Stimulated activated naive CD8-positive, alpha-beta T cell treated with anti-CD3 and anti-CD28 coated beads, Interleukin-15, amount 100 ng/mL, for 72 hours (primary cell): ENCODE measurements at regions not wholly inside any gene's neighbourhood (a gene's known extent, or its start where the extent isn't known, plus 50 kb on each side); places are given as distances from the start of the nearest gene placed in this dataset.

ENCODE experiments used
- ATAC-seq: fragments of 150-1000 bp; cut with Tn5 transposase; 2 replicates; pipeline ENCODE4 v1.10.0; 2021; ENCODE audit warnings: mild to moderate bottlenecking, moderate library complexity
- DNase-seq, 2 donors: peaks; one replicate each; pipeline ENCODE4 v3.0.0; 2021 to 2022
- H3K27ac Mint-ChIP-seq, 2 donors: one replicate each; pipeline ENCODE4 v1.8.0; 2022; ENCODE audit warnings: mild to moderate bottlenecking in 2 of 2, mixed read lengths in 2 of 2, moderate library complexity in 2 of 2
- H3K27me3 Mint-ChIP-seq: one replicate; pipeline ENCODE4 v1.8.0; 2022; ENCODE audit warnings: mixed read lengths
- H3K4me1 Mint-ChIP-seq: one replicate; pipeline ENCODE4 v1.8.0; 2022; ENCODE audit warnings: mild to moderate bottlenecking, mixed read lengths
- H3K4me3 Mint-ChIP-seq, 2 donors: one replicate each; pipeline ENCODE4 v1.8.0; 2022; ENCODE audit warnings: mild to moderate bottlenecking in 2 of 2, mixed read lengths in 2 of 2, moderate library complexity in 1 of 2
- H3K9me3 Mint-ChIP-seq, 2 donors: one replicate each; pipeline ENCODE4 v1.8.0; 2022; ENCODE audit warnings: mixed read lengths in 2 of 2

DNA sequence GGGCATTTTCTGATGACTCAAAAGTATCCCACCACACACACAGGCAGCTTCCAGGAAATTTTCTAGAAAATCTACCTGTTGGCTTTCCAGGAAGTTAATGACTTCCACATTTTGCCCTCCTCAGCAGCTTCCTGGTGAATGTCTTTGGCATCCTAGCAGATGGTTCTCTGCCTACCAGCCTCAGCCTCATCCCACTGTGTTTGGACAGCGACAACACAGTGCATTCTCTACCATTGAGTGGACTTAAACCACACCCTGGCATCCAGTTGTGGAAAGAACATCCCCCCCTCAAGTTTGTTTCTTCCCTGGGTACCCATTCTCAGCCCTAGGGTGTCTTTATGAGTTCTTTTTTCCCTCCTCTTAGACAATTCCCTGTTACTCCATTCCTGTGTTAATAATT is 50.8 kb upstream of the GADL1 start:
- no peak for DNase-seq
- H3K4me1 Mint-ChIP-seq, result peaks cover 12% of the 10 kb centered on the region
- ATAC-seq, result no peak
- H3K9me3 Mint-ChIP-seq, result peaks cover 0 to 13% of the 10 kb centered on the region in 2 donors
- H3K4me3 Mint-ChIP-seq, result no peak overlapping the region
- H3K27ac Mint-ChIP-seq, result peak overlapping the region in 1 of 2 donors; percentile 44
- H3K27me3 Mint-ChIP-seq, result no peaks in the 10 kb centered on the region

DNA sequence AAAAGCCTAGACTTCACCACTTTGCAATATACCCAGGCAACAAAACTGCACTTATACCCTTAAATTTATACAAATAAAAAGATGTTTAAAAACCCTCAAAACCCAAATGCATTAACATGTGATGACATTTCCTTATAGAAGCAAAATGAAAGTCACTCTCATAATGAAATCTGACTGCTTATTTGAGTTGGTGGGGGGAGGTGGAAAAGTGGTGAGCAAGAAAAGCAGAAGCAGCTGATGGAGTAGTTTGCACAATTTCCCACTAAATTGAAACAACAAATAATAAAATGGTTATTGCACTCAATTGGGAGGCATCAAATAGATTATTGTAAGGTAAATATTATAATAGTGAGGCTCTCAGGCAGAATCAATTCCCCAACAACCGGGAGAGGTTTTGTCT is 54.0 kb upstream of the GADL1 start:
- no peaks in the 10 kb centered on the region for H3K4me1 Mint-ChIP-seq
- DNase-seq, result no peak
- no peaks in the 10 kb centered on the region for H3K9me3 Mint-ChIP-seq
- H3K27me3 Mint-ChIP-seq, result peaks cover 7% of the 10 kb centered on the region
- no peak for ATAC-seq
- no peak overlapping the region for H3K4me3 Mint-ChIP-seq
- no peak overlapping the region for H3K27ac Mint-ChIP-seq

DNA sequence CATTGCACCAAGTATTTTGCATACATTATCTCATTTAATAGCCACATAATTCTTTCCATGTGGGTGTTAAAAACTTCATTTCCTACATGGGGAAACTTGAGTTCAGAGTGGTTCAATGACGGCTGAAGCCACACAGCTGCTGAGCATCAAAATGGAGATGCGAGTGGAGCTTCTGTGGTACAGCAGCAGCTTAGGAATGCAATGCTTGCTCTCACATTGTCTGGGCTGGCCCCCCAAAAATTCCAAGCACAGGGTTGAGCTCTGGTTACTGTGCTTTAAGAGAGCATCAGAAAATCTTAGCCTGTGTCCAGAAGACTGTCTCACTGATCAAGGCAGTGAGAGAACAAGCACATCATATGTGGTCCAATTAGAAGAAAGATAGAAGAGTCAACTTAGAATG is 57.4 kb upstream of the GADL1 start:
- DNase-seq, result no peak
- Mint-ChIP-seq H3K27me3 (peaks cover 12% of the 10 kb centered on the region), H3K4me3 (no peak overlapping the region), H3K4me1 (no peaks in the 10 kb centered on the region), H3K9me3 (no peaks in the 10 kb centered on the region), H3K27ac (no peak overlapping the region)
- no peak for ATAC-seq

DNA sequence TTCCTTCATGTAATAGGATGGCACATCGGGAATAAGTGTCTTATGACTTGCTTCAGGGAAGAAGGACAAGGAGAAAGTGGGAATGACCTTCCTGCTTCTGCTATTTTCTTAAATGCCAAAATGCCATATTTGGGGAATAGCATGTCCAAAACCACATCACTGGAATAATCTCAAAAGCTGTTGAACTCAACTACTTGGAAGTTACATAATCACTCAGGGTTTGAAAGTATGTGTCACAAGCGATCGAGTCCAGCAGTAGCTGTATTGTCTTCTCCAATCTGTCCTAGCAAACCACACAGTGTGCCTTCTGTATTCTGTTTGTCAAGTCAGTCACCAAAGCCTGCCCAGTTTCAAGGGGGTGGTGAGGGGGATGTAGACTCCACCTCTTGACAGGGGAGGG is 58.3 kb upstream of the GADL1 start:
- ATAC-seq (no peak), DNase-seq (no peak)
- no peak overlapping the region for H3K4me3 Mint-ChIP-seq
- peaks cover 12% of the 10 kb centered on the region for H3K27me3 Mint-ChIP-seq
- no peaks in the 10 kb centered on the region for H3K4me1 Mint-ChIP-seq
- no peaks in the 10 kb centered on the region for H3K9me3 Mint-ChIP-seq
- no peak overlapping the region for H3K27ac Mint-ChIP-seq

DNA sequence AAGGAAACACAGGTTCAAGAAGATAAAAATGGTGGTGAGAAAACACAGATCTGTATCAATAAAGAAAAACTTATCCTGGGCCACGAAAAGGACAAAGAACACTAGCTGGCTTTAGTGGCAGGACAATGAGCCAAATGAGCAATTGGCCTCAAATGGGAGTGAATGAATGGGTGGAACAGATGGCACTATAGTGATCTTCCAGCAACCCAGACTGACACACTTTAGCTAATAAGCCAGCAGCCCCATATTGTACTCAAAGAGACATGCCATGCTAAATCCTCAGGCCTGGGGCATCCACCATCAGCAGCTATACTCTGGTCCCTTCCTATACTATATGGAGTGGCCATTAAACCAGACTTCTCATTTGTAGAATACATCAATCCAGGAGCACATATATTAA is 60.0 kb upstream of the GADL1 start:
- Mint-ChIP-seq H3K27ac (no peak overlapping the region), H3K9me3 (peaks cover 8 to 14% of the 10 kb centered on the region in 2 donors), H3K4me1 (no peaks in the 10 kb centered on the region), H3K4me3 (no peak overlapping the region), H3K27me3 (peaks cover 12% of the 10 kb centered on the region)
- DNase-seq, result no peak
- no peak for ATAC-seq

DNA sequence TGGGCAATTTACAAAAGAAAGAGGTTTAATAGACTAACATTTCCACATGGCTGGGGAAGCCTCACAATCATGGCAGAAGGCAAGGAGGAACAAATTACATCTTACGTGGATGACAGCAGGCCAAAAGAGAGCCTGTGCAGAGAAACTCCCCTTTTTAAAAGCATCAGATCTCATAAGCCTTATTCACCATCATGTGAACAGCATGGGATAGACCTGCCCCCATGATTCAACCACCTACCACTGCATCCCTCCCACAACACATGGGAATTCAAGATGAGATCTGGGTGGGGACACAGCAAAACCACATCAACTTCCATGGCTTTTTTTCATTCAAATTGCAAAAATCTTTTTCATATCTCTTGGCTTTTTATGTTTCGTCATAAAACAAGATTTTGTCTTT is 67.6 kb upstream of the GADL1 start:
- no peak overlapping the region for H3K4me3 Mint-ChIP-seq
- peaks cover 20% of the 10 kb centered on the region for H3K27me3 Mint-ChIP-seq
- H3K4me1 Mint-ChIP-seq, result peaks cover 10% of the 10 kb centered on the region
- DNase-seq, result no peak
- no peak overlapping the region for H3K27ac Mint-ChIP-seq
- H3K9me3 Mint-ChIP-seq, result peaks cover 8 to 16% of the 10 kb centered on the region in 2 donors
- ATAC-seq, result no peak

DNA sequence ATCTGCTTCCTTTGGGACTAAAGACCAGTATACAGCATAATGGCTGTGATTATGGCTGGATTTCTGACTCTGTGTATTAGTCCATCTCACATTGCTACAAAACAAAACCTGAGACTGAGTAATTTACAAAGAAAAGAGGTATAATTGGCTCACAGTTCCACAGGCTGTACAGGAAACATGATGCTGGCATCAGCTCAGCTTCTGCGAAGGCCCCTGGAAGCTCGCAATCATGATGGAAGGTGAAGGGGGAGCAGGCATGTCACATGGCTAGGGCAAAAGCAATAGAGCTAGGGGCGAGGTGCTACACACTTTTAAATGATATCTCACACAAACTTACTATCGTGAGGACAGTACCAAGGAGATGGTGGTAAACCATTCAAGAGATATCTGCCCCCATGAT is 68.0 kb upstream of the GADL1 start:
- peaks cover 8 to 16% of the 10 kb centered on the region in 2 donors for H3K9me3 Mint-ChIP-seq
- H3K27me3 Mint-ChIP-seq, result peaks cover 20% of the 10 kb centered on the region
- DNase-seq (no peak), ATAC-seq (no peak)
- H3K4me1 Mint-ChIP-seq, result peaks cover 10% of the 10 kb centered on the region
- no peak overlapping the region for H3K4me3 Mint-ChIP-seq
- no peak overlapping the region for H3K27ac Mint-ChIP-seq

DNA sequence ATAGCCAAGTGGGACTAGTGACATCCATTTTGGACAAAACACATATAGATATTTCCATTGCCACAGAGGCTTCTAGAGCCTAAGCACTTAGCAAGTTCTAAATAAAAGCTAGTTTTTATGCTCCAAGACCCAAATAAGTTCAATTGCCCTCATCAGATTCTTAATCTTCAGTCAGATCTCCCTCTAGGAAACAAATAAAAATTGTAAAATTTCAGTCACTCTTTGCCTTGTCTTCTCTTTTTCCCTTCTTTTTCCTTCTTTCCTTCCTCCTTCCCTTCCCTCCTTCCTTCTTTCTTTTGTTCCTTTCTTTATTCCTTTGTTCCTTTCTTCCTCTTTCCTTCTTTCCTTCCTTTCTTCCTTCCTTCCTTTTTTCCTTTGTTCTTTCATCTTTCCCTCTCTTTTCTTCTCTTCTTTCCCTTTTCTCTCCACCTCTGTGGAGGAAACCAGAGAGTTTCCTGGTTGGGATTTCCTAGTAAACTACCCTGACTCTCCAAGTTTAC is 68.8 kb upstream of the GADL1 start:
- Mint-ChIP-seq H3K27ac (peak overlapping the region in 1 of 2 donors; percentile 77), H3K4me3 (no peak overlapping the region), H3K9me3 (peaks cover 7 to 14% of the 10 kb centered on the region in 2 donors), H3K27me3 (peaks cover 20% of the 10 kb centered on the region), H3K4me1 (peaks cover 10% of the 10 kb centered on the region)
- DNase-seq (no peak), ATAC-seq (no peak)

DNA sequence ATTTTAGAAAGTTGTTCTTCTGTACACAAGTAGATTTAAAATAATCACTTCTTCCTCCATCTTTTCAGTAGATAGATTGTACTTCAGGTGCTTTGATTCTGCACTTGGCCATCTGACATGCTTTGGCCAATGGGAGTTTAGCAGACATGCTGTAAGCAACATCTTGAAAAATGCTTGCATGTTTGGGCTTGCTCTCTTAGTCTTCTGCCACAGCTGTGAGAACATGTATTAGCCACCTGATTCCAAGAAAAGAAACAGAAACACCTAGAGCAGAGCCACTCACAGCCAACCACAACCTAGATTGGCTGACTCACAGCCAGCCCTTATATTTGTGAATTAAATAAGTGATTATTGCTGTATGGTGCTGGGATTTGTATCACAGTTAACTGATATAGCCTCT is 70.2 kb upstream of the GADL1 start:
- Mint-ChIP-seq H3K4me3 (no peak overlapping the region), H3K27ac (no peak overlapping the region)
- peak; percentile 99 for ATAC-seq

DNA sequence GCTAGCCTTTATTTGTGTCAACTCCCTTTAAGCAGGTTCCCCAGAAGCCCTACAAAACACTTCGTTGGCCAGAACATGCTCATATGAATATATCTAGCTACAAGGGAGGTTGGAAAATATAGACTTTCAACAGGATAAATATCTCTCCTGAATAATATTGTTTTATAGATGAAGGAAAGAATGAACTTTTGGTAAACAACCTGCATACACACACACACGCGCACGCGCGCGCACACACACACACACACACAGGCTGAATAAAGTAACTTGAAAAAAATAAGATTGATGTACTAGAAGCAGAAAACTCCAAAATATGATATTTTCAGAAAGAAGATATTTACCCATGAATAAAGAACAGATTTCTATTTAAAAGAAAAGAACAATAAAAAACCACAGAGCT is 72.4 kb upstream of the GADL1 start:
- no peak for DNase-seq
- Mint-ChIP-seq H3K4me1 (peaks cover 10% of the 10 kb centered on the region), H3K9me3 (no peaks in the 10 kb centered on the region), H3K4me3 (no peak overlapping the region), H3K27ac (no peak overlapping the region), H3K27me3 (peaks cover 20% of the 10 kb centered on the region)
- no peak for ATAC-seq

More for the DNA sequence above, 70.2 kb upstream of the GADL1 start:
- DNase-seq, result peak; percentile 17 to 36
- Mint-ChIP-seq H3K27me3 (peaks cover 20% of the 10 kb centered on the region), H3K9me3 (peaks cover 0 to under 1% of the 10 kb centered on the region in 2 donors), H3K4me1 (peaks cover 10% of the 10 kb centered on the region)

DNA sequence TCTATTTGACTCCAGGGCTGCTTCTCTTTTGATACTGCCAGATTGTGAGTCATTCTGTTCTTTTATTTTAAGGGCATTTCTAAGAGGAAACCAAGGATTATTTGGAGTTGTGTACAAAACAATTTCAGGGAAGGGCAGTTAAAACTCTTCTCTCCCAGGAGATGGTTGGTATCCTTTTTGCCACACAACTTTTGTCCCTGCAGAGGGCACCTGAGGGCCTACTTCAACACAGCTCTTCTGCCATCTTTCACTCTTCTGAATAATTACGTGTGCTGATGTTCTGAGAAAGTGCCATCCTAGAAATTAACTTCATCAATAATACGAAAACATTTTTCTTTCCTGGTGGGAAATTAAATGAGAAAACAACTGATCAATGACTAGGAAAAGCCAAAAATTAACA is 75.7 kb upstream of the GADL1 start:
- Mint-ChIP-seq H3K27ac (peak overlapping the region in 1 of 2 donors; percentile 47), H3K4me3 (no peak overlapping the region), H3K9me3 (no peaks in the 10 kb centered on the region), H3K4me1 (peaks cover under 1% of the 10 kb centered on the region), H3K27me3 (peaks cover 8% of the 10 kb centered on the region)
- DNase-seq (no peak), ATAC-seq (no peak)

DNA sequence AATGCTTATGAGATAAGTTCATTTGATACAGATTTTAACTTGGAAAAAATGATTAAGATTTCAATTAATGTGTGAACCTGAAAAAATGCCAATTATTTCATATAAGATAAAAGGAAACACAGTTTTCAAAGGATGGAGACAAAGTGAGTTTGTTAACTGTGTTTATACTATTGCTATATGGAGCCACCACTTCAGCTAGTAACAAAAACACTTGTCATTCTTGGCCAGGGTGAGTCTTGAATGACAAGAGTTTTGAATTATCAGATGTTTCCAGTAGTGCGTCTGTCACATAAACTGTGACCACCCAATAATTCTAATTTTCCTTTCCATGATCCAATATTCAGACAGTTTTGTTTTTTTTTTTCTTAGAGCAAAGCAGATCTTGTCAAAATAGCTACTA is 78.0 kb upstream of the GADL1 start:
- ATAC-seq (no peak), DNase-seq (no peak)
- Mint-ChIP-seq H3K27me3 (no peaks in the 10 kb centered on the region), H3K9me3 (no peaks in the 10 kb centered on the region), H3K4me1 (no peaks in the 10 kb centered on the region), H3K27ac (no peak overlapping the region), H3K4me3 (no peak overlapping the region)

DNA sequence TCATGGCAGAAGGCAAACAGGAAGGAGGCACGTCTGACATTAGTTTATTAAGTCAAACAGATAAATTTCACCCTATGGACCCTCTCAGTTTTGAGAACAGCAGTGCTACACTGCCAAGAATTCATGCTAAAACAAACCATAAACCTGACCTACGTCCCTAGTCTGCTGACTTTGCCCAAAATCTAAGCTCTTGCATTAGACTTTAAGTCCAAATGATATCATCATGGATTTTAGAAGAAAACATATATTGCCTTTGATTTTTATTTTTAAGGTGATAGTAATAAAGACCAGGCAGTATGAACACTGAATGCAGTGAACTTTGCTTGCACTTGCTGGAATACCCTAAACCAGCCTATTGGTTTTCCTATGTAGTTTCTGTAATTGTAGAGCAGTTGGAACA is 79.6 kb upstream of the GADL1 start:
- no peaks in the 10 kb centered on the region for H3K27me3 Mint-ChIP-seq
- DNase-seq, result no peak
- no peak overlapping the region for H3K27ac Mint-ChIP-seq
- H3K9me3 Mint-ChIP-seq, result no peaks in the 10 kb centered on the region
- ATAC-seq, result no peak
- no peak overlapping the region for H3K4me3 Mint-ChIP-seq
- no peaks in the 10 kb centered on the region for H3K4me1 Mint-ChIP-seq

DNA sequence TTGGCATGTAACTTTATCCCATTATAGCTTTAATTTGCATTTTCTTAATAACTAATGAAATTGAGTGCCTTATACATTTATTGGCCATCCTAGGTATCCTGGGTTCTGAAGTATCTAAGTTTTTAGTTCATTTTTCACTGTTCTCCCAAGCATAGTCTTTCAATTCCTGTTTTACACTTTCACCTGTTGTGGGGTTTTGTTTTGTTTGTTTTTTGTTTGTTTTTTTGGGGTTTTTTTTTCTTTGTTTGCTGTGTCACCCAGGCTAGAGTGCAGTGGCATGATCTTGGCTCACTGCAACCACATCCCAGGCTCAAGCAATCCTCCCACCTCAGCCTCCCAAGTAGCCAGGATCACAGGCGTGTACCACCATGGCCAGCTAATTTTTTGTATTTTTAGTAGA is 83.1 kb upstream of the GADL1 start:
- H3K9me3 Mint-ChIP-seq, result no peaks in the 10 kb centered on the region
- H3K27me3 Mint-ChIP-seq, result no peaks in the 10 kb centered on the region
- no peak overlapping the region for H3K4me3 Mint-ChIP-seq
- DNase-seq, result no peak
- H3K27ac Mint-ChIP-seq, result no peak overlapping the region
- no peak for ATAC-seq
- no peaks in the 10 kb centered on the region for H3K4me1 Mint-ChIP-seq

DNA sequence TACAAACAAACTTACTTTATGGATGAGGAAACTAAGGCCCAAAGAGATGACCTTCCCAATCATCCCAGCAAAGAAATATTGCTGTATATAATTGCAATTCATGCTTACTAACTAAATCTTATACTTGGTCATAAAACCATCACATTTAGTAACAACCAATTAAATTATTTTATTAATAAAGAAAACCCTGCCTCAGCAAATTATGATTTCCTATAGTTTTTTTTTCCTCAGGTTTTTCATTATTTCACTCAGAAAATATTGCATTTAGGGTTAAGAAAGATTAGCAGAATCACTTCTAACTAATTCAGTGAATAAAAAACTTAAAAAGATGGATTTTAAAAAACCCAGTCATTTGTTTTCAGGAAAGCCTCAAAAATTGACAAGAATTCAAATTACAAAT is 86.5 kb upstream of the GADL1 start:
- DNase-seq (no peak), ATAC-seq (no peak)
- Mint-ChIP-seq H3K4me1 (peaks cover 5% of the 10 kb centered on the region), H3K4me3 (no peak overlapping the region), H3K27me3 (no peaks in the 10 kb centered on the region), H3K9me3 (no peaks in the 10 kb centered on the region), H3K27ac (no peak overlapping the region)

DNA sequence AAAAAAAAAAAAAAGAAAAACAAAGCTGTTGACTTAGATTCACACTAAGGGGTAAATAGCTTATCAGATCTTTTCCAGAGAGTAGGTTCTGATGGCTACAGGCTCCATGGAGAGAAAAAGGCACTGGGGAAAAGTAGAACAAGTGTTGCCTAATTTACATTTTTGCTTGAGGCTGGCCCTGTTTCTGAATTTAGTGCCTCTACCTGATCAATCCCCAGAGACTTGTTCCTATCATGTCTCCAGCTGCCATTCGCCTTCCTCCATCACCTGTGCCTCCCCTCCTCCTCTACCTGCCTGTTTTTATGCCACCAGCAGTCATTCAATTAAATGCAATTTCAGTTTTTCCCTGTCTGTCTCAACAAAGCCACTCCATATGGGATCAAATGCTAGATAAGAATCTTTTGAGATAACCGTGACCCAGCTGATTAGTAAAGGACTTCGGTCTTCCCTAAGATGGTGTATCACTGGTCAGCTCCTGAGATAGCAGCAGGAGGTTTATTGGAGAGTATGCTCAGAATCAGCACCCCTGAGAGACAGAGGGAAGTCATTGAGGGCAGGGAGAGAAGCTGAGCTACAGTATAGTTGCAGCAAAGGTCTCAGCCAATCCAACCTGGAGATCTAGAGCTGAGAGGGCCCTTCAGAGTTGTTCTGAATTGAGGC is 88.1 kb upstream of the GADL1 start:
- H3K4me3 Mint-ChIP-seq, result no peak overlapping the region
- H3K27me3 Mint-ChIP-seq, result no peaks in the 10 kb centered on the region
- H3K27ac Mint-ChIP-seq, result no peak overlapping the region
- H3K9me3 Mint-ChIP-seq, result no peaks in the 10 kb centered on the region
- H3K4me1 Mint-ChIP-seq, result peaks cover 5% of the 10 kb centered on the region
- ATAC-seq, result no peak
- no peak for DNase-seq
